GM12873 (cell line): ENCODE measurements at regions not wholly inside any gene's neighbourhood (a gene's known extent, or its start where the extent isn't known, plus 50 kb on each side); places are given as distances from the start of the nearest gene placed in this dataset.

ENCODE experiments used
- CTCF ChIP-seq: IDR thresholded peaks from 2 replicates; pipeline ENCODE4 v1.5.1; 2012; ENCODE audit warnings: low read depth, mild to moderate bottlenecking, moderate library complexity, low read length, control low read depth; ENCODE audit not compliant: insufficient read depth; ENCODE audit errors: missing control alignments

GRCh38 chr3:150040097-150040496 lies 69.4 kb upstream of the PFN2 start:
- TF ChIP-seq CTCF: no peak

GRCh38 chr3:150038830-150039229 lies 68.1 kb upstream of the PFN2 start:
- no peak for TF ChIP-seq CTCF

- TF ChIP-seq CTCF: no peak
Observed at GRCh38 chr3:150036780-150037179, 66.1 kb upstream of the PFN2 start.

- no peak for TF ChIP-seq CTCF
Observed at GRCh38 chr3:150035910-150036612, 65.4 kb upstream of the PFN2 start.

GRCh38 chr3:150035301-150035779 lies 64.6 kb upstream of the PFN2 start:
- TF ChIP-seq CTCF: no peak

GRCh38 chr3:150033721-150034120 lies 63.0 kb upstream of the PFN2 start:
- no peak for TF ChIP-seq CTCF

GRCh38 chr3:150030841-150031240 lies 60.1 kb upstream of the PFN2 start:
- TF ChIP-seq CTCF: no peak
